GM18907 (cell line): ENCODE measurements at regions not wholly inside any gene's neighbourhood (a gene's known extent, or its start where the extent isn't known, plus 50 kb on each side); places are given as distances from the start of the nearest gene placed in this dataset.

ENCODE experiments used
- ATAC-seq: cut with Tn5 transposase; IDR thresholded peaks from one replicate; pipeline ENCODE4 v1.9.1; 2021; ENCODE audit warnings: mild to moderate bottlenecking, moderate library complexity; ENCODE audit not compliant: unreplicated experiment

DNA sequence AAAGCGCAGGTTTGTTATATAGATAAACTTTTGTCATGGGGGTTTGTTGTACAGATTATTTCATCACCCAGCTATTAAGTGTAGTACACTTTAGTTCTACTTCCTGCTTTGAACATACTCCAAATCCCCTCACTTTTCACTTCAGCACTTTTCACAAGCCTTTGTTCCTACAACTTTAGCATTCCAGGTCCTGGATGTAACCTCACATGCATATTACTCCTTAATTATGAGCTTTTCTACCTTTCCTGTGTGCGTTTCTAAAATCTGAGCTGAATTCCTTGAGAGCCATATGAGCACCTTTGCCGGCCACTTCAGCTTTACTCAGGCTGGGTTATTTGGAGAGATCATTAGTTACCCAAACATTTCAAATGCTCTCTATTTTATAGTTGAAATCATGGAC, 179.2 kb upstream of the TNFAIP3 start:
- ATAC-seq = no peak

DNA sequence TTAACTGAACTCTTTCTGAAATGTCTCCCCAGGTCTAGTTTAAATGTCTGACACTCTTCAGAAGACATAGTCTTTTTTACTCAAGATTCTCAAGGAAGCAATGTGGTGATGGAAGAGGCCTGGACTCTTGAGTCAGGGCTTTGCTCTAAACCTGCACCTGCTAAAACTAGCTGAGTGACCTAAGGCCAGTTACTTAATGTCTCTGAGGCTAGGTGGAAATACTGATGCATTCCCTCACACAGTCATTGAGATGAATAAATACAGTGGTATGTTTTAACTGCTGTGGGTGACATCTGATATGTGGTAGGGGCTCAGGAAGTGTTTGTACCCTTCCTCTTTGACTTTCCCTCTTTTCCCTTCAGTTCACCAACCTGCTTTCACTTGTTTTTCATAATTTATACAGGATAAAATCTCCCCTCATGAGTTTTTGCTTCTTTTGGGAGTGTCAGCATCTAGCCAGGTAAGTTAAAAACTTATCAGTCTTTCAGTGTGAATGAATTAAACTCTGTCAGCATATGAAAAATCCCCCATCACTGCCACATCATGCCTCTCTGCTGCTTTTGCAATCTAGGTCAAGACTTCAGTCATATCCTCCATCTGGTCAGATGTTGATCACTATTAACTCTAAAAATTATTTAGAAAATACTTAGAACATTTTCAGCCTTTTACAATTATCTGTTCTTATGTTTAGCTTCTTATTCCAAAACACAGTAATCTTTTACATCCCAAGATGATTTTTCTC, 178.7 kb upstream of the TNFAIP3 start:
- ATAC-seq = no peak

DNA sequence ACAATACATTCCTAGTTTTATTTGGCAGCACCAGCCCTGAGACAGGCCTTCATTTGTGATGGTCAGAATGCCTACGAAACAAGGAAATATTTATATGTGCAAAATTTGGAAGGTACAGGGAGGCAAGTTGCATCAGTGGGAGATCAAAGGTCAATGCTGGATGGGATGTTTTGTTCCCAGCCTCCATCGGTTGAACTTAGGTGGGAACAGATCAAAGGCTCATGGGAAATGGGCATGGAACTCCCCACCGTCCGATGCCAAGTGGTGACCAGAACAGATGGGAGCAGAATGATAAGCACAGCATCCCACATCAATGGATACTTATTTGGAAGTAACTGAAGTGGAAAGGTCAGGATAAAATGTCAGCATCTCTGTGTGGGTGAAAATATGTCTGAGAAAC, 177.7 kb upstream of the TNFAIP3 start:
- ATAC-seq = no peak

DNA sequence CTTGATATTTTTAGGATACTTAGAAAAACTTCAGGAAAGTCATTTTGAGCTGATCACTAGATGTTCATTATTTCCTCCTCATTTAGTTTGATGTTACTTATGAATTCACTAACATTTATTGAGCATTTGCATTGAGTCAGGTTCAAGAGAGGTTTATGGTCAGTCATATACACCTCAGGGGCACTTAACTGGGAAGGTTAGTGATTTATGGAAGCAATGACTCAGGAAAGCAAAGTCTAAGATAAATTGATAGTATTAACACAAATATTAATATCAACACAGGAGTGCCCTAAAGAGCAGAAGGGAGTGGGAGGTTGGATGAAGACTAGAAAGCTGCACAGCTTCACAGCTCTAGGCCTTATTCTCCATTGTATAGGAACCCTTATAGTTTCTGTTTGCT, 177.0 kb upstream of the TNFAIP3 start:
- ATAC-seq = no peak

DNA sequence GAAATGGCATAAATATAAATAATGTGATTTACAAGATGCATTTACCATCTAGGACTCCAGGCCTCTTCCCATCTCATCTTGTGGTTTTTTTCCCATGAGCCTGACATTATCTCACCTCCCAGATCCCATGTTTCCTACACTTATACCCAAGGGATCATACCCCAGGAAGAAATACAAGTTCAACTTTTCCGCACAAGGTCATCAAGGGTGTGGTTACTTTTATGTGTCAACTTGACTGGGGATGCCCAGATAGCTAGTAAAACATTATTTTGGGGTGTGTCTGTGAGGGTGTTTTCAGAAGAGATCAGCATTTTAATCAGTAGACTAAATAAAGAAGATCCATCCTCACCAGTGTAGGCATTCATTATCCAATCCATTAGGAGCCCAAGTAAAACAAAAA, 176.3 kb upstream of the TNFAIP3 start:
- ATAC-seq = no peak

DNA sequence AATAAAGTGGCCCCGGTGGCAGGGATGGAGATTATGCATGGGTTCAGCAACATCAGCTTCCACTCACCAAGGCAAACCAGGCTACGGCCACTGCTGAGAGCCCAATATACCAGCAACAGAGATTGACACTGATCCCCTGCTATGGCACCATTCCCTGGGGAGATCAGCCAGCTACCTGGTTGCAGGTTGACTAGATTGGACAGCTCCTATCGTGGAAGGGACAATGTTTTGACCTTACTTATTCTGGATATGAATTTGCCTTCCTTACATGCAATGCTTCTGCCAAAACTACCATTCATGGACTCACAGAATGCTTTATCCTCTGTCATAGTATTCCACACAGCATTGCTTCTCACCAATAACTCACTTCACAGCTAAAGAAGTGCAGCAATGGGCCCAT, 174.8 kb upstream of the TNFAIP3 start:
- ATAC-seq = no peak

DNA sequence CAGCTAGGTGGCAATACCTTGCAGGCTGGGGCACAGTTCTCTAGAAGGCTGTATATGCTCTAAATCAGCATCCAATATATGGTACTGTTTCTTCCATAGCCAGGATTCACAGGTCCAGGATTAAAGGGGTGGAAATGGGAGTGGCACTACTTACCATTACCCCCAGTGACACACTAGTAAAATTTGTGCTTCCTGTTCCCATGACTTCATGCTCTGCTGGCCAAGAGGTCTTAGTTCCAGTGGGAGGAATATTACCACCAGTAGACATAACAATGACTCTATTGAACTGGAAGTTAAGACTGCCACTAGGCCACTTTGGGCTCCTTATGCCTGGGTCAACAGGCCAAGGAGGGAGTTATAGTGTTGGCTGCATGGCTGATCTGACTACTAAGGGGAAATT, 174.3 kb upstream of the TNFAIP3 start:
- ATAC-seq = no peak

DNA sequence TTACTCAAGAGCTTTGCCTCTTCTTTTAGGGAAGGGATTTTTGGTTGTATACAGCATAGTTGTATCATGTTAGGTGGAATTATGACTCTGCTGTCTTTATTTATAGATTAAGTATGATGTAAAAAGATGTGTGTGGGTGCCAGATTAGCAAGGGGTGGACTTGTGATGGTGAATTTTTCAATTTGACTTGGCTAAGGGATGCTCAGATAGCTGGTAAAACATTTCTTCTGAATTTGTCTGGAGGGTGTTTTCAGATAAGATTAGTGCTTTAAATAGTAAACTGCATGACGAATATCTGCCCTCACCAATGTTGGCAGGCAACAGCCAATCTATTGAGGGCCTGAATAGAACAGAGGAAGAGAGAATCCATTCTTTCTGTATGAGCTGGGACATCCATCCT, 173.3 kb upstream of the TNFAIP3 start:
- ATAC-seq = no peak

DNA sequence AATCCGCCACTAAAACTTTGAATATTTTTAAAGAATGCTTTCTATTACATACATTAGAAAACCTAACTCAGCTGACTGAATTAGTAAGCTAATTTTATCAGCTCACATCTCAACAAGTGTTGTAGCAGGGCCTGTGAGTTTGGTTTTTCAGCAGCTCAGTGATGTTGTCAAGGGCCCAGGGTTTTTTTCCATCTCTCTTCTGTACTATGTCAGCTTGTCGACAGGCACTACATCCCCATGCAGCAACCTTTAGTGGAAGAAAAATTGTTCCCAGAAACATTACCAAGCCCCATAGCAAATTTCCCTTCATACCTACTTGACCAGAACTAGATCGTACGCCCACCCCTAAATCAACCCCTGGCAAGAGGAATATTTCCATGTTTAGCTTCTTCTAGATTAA, 170.3 kb upstream of the TNFAIP3 start:
- no peak for ATAC-seq

DNA sequence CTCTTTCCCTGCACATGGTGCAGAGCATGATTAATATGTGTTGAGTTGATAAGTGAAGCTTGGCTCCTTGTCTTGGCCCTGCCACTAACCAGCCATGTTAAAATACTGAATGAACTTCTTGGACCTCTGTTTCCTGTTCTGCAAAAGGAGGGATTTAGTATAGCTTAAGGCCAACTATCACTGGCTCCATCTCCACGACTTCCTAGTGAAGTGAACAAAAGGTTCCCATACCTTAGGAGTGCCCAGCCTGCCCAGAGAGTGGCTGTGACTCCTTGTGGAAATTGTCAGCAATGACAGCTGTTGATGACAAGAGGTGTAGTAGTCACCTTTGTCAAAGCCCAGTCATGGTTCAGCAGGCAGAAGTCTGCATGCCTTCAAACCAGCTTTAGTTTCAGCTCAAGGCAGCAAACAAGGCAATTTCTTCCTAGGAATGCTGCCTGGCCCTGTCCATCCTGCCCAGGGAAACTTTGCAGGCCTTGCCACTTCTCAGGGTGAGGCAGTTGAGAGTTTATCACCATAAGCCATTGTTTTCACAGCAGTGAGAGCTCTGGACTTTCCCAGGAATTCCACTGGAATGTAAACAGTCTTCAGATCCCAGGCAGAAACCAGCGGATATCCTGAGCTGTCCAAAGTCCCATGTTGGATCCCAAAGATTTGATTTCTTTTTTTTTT, 169.7 kb upstream of the TNFAIP3 start:
- peak; percentile 78 for ATAC-seq

DNA sequence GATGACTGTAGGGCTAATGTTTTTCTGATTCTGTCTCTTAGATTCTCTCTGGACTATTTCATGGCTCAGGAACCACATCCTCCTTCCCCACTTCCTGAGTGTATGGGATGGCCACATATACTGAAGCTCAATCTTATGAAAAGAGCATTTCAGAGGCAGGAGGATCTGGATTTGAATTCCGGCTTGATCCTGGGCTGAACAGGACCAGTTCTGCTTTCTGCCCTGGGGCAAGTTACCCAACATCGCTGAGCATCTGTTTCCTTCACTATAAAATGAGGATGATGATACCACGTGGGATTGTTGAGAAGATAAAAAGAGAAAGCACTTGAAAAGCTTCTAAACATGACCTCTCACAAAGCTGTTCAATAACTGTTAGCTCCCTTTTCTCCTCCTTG, 168.4 kb upstream of the TNFAIP3 start:
- no peak for ATAC-seq

DNA sequence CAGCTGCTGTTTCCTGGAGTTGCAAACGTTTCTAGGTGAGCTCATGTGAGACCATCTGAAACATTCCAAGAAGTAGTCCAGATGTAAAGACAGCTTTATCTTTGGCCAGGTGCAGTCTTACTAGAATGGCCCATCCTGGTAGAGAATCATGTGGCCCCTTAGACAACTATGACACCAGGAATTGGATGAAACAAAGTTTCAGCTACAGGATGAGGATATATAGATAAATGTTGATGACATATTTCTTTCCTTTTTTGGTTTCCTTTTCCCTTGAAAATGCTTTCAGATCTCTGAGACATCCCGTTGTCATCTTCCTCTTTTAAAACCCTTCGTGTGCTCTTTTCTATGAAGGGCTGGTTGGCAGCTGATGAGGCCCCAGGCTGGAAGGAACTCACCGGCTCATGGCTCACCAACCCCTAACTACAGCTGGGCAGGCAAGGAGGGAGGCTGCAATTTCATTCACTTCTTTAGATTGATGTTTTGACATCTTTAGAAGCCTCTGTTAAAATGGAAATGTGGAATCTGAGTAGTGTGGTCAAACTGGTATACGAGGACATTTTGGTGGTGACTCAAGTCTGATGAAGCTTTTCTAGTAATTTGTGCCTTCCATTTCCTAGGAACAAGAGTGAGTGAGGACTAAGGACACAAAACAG, 167.9 kb upstream of the TNFAIP3 start:
- ATAC-seq = no peak

DNA sequence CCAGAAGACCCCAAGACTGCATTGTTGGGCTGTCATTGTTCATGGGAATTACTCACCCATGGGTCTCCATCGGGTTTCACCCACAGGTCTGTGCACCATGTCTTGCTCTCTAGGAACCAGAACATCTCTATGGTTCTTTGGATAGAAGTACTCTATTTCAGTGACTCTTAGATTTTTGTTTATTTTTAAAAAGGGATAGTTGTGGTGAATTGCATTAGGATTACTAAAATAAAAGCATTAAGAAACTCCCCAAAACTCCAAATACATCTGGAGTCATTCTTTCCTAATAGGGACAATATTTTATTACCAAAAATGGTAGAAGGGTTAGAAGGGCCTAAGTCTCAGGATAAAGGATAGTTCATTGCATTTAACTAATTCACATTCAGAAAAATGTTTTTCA, 166.9 kb upstream of the TNFAIP3 start:
- no peak for ATAC-seq

DNA sequence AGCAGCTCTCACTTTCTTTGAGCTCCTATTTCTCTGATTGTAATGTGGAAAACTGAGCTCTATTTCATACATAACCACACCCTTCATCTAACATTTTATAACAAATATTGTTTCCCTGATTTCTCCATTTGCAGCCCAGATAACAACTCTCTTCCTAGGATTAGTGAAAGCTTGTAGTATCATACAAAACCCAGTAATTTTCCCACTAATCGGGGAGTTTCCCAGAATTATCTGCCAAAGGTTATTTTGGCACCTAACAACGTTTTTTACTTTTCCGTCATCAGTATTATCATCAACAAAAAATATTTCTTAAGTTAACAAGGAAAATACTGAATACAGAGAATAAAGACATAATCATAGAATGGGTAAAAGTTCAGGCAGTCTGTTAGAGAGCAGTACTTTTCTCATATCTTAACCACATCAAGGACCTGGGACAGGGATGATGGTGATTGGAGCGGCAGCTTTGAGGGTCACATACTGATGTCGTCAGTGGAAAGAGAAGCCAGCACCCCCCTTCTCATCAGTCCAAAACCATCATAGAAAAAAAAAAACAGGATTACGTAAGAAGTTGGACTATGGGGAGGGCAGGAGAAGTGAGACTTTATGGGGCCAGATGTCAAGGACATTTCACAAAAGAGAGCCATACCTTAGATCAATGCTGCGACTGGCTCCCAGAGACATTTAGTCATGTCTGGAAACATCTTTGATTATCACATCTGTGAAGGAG, 166.1 kb upstream of the TNFAIP3 start:
- ATAC-seq = no peak

DNA sequence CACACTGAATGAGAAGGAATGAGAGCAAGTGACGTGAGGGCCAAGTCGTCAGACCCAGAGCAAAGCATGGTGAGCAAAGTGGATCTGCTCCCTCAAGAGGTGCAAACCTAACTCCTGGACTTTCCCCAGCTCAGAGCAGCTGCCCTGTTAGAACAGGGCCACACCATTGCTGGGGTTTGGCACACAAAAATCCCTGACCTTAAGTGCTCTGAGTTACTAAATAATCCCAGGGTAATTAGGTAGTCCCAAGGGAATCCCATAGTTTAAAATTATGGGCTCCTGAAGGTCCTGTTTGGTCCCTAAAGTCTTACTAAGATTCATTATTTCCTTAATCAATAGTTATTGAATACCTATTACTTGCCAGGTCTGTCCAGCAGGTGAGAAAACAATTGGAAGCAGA, 165.1 kb upstream of the TNFAIP3 start:
- ATAC-seq = no peak

DNA sequence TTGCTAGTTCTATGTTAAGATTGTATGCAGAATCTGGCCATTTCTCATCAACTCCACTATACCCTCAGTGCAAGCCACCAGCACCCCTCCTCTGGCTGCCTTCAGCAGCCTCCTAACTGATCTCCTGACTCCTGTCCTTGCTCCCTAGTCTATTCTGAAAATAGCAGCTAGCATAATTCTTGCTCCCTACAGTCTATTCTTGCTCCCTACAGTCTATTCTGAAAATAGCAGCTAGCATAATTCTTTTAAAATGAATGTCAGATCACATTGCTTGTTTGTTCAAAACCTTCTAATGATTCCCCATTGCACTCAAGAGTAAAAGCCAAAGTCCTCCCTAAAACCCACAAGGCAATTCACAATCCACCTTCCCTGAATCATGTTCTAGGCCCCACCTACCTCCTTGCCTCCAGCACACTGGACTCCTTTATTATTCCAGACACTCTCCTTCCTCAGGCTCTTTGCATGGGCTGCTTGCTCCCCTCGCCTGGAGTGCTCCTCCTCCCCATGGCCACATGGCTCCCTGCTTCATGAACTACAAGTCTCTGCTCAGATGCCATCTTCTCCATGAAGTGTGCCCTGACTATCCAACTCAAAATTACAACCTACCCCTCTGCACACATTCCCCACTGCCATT, 164.2 kb upstream of the TNFAIP3 start:
- no peak for ATAC-seq

DNA sequence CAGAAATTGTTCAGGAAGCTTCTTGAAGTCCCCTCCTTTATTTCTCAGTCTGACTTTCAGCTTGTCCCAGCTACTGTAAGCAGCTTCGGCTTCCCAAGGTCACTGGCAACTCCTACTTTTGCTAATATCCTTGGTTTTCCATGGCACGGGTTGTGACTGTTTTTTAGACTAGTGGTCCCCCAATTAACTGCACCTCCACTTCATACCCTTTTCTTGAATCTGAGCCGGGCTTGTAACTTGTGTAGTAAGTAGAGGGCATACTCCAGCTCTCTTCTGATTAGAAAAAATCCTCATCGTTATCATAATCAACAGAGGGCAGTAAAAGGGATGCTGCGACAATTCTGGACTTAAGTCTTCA, 162.3 kb upstream of the TNFAIP3 start:
- ATAC-seq = no peak

DNA sequence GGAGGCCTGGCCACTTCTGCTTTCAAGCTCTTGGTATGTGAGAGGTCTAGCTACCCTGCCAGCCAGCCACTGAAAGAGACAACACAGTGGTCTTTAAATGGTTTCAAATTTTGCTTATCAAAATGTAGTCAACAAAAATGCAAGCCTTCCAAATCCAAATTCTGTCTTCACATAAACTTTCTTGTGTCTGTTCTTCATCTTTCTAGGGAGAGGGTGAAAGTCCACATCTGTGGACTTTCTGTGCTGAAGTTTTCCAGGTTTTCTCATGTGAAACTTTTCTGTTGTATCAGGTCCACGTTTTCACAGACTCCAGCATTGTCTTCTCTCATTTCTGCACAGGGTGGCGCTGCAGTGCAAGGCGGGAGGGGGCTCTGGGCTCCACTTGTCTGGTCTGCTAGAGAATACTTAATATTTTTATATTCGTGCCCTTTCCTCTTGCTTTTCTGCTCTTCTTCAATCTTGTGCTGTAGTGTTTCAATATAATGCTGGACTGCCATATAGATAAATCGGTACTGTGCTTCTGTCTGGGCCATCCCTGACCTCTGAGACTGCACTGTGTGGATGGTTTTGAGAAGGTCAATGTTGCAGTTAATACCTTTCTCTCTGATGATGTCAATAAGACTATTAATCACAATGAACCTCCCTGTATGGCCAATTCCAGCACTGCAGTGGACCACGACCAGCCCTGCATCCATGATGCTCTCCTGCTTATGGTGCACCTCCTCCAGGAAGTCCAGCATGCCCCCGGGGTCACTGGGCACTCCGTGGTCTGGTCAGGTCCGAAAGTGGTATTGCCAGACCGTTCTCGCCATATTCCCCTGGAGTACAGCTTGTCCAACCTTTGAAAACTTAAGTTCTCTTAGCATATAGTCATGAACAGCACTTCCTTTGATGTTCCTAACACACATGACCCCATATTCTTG, 161.6 kb upstream of the TNFAIP3 start:
- ATAC-seq = peak; percentile 44

DNA sequence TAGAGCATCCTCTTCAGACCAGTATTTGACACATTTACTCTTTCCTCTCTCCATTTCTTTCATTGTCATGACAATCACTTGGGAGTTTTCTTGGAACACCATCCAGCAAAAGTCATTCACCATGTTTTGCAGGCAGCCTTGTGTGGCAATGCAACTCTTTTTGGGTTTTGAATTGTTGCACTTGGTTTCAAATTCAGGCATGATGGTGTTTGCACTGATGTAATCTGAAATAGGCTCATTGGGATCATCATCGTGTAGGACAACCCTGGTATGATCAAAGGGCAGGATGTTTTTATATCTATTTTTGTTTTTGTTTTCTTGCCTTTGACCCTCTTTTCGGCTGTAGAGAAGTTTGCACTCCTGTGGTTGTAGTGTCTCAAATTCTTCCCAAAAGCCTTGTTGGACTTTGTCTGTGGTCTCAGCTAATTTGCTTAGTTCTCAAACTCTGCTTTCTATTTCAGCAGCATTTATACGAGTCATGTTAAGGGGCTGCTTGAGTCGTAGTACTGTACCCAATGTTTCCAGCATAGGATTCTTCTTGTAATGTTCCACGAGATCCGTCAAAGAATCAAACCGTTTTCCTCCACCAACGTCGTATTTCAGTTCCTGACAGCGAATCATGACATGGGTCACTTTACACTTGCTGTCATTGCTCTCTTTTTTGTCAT, 160.8 kb upstream of the TNFAIP3 start:
- ATAC-seq = no peak
